BE2C (cell line): ENCODE measurements at regions not wholly inside any gene's neighbourhood (a gene's known extent, or its start where the extent isn't known, plus 50 kb on each side); places are given as distances from the start of the nearest gene placed in this dataset.
"Not testable (repeated sequence)": the region's sequence is repeated elsewhere in the genome, so short reads cannot be mapped to it uniquely, and the experiment has no call there.

Source experiments
- DNase-seq: peaks from one replicate; pipeline ENCODE4 v3.0.0-alpha.2; 2020
- H3K27me3 ChIP-seq: fragments of 250-450 bp; sonication (Bioruptor Pico); 2 replicates; pipeline ENCODE4 v1.5.1; 2020; ENCODE audit warnings: mild to moderate bottlenecking
- H3K36me3 ChIP-seq: fragments of 250-450 bp; sonication (Bioruptor Pico); 2 replicates; pipeline ENCODE4 v1.5.1; 2020; ENCODE audit warnings: mild to moderate bottlenecking
- H3K4me1 ChIP-seq: fragments of 250-450 bp; sonication (Bioruptor Pico); 2 replicates; pipeline ENCODE4 v1.5.1; 2020
- H3K4me3 ChIP-seq: 2 replicates; pipeline ENCODE4 v1.5.1; 2011; ENCODE audit warnings: low read depth, low read length
- H3K9me3 ChIP-seq: fragments of 250-450 bp; sonication (Bioruptor Pico); 2 replicates; pipeline ENCODE4 v1.5.1; 2020
- TF ChIP-seq, protein P1 (sequence below): IDR thresholded peaks from 2 replicates; pipeline ENCODE4 v1.5.1; 2012; ENCODE audit warnings: mild to moderate bottlenecking, low read depth, low read length

DNA sequence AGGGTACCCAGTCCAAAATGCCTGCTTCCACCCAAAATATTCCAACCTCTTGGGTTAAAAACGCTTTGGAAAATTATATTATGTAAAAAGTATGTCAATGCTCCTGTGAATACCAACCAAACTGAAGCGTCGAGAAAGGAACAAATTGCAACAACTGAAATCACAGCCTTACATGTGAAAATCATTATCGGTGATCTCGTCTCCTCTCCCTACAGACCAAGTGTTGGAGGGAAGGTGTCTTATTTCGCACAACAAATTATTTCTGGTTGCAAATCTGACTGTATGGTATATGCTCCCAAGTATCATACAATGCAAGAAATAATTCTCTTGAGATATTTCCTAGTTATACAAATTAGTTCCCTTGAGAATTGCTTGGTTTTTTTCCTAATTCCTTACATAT is 89.3 kb upstream of the CDYL2 start:
- no peak for DNase-seq
- Histone ChIP-seq H3K4me1 (no peaks in the 10 kb centered on the region), H3K36me3 (no peaks in the 10 kb centered on the region), H3K27me3 (no peaks in the 10 kb centered on the region), H3K4me3 (no peak overlapping the region), H3K9me3 (no peaks in the 10 kb centered on the region)
- TF ChIP-seq, protein P1, sequence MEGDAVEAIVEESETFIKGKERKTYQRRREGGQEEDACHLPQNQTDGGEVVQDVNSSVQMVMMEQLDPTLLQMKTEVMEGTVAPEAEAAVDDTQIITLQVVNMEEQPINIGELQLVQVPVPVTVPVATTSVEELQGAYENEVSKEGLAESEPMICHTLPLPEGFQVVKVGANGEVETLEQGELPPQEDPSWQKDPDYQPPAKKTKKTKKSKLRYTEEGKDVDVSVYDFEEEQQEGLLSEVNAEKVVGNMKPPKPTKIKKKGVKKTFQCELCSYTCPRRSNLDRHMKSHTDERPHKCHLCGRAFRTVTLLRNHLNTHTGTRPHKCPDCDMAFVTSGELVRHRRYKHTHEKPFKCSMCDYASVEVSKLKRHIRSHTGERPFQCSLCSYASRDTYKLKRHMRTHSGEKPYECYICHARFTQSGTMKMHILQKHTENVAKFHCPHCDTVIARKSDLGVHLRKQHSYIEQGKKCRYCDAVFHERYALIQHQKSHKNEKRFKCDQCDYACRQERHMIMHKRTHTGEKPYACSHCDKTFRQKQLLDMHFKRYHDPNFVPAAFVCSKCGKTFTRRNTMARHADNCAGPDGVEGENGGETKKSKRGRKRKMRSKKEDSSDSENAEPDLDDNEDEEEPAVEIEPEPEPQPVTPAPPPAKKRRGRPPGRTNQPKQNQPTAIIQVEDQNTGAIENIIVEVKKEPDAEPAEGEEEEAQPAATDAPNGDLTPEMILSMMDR, result no peak

DNA sequence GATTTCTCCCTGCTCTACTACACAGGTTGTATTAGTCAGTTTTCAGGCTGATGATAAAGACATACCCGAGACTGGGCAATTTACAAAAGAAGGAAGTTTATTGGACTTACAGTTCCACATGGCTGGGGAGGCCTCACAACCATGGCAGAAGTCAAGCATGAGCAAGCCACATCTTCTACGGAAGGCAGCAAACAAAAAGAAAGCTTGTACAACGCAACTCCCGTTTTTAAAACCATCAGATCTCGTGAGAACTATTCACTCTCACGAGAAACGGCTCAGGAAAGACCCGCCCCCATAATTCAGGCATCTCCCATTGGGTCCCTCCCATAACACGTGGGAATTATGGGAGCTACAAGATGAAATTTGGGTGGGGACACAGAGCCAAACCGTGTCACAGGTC is 88.0 kb upstream of the CDYL2 start:
- not testable (repeated sequence) for H3K4me1 ChIP-seq, H3K9me3 ChIP-seq, DNase-seq, H3K27me3 ChIP-seq, H3K36me3 ChIP-seq, H3K4me3 ChIP-seq

DNA sequence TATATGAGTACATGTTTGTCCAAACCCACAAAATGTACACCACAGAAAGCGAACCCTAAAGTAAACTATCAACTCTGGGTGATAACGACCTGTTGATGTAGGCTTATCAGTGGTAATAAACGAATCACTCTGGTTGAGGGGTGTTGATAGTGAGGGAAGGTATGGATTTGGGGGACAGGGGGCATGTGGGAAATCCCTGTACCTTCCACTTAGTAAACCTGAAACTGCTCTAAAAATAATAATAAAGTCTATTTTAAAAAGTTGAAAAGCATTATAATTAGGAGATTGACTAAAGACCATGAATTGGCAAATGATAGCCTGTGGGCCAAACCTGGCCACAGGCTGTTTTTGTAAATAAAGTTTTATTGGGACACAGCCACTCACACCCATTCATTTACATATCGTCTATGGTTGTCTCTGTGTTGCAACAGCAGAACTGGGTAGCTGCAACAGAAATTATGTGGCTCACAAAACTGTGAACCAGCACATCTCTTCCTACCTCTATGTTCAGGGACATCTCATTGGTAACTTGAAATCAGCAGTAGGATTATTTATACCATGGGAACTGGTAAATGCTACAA is 85.5 kb upstream of the CDYL2 start:
- Histone ChIP-seq H3K9me3 (no peaks in the 10 kb centered on the region), H3K27me3 (no peaks in the 10 kb centered on the region), H3K4me1 (no peaks in the 10 kb centered on the region), H3K36me3 (no peaks in the 10 kb centered on the region), H3K4me3 (no peak overlapping the region)
- no peak for DNase-seq
- TF ChIP-seq, protein P1, result no peak

DNA sequence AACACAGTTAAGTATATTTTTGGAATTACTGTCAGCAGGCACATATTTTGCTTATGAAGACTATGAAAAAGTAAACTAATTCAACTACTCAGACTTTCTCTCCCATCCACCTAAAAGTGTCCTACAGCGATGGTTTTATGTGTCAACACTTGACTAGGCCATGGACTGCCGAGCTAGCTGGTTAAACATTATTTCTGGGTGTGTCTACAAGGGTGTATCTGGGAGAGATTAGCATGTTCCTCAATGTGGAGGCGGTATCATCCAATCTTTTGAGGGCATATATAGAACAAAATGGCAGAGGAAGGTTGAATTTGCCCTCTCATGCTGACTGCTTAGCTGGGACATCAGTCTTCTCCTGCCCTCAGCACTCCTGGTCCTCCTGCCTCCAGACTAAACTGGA is 82.7 kb upstream of the CDYL2 start:
- no peaks in the 10 kb centered on the region for H3K4me1 ChIP-seq
- H3K36me3 ChIP-seq, result no peaks in the 10 kb centered on the region
- no peak overlapping the region for H3K4me3 ChIP-seq
- no peaks in the 10 kb centered on the region for H3K9me3 ChIP-seq
- DNase-seq, result no peak
- no peaks in the 10 kb centered on the region for H3K27me3 ChIP-seq
- TF ChIP-seq, protein P1, result no peak

DNA sequence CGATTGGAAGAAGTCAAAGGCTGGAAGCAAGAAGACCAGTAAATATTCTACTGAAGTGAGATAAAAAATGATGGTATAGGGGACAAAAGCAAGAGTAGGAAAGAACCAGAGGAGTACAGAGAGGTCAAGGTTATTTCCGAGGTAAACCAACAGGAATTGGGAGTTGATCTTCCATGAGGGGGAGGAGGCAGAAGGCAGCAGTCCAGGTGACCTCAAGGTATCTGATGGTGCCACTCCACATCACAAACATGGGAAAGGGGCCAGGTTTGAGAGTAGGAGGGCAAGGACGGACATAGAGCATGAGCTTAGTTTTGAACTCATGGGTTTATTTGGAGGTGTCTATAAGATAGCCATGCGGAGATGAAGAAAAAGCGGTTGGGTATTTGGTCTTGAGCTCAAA is 79.4 kb upstream of the CDYL2 start:
- H3K36me3 ChIP-seq, result no peaks in the 10 kb centered on the region
- no peak for DNase-seq
- TF ChIP-seq, protein P1, result no peak
- H3K9me3 ChIP-seq, result no peaks in the 10 kb centered on the region
- H3K27me3 ChIP-seq, result no peaks in the 10 kb centered on the region
- H3K4me3 ChIP-seq, result no peak overlapping the region
- H3K4me1 ChIP-seq, result no peaks in the 10 kb centered on the region

DNA sequence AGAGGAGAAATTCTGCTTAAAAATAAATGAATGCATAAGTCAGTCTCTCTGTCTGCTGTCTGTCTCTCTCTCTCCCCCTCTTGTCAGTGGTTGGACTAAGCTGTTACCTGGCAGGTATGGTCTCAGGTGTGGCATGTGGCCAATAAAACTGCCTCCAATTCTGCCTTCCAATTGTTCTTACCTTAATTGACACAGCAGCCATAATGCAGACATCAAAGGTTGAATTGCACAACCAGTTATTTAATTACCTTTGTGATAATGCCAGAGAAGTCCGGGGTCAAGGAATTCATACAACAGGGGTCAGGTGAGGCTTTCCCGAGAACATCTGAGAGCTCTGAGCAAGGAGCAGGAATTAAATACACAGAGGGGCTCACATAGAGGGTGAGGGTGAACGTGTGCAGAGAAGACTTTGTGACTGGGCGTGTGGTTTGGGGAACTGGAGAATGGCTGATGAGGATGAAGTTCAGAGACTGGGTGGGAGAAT is 78.8 kb upstream of the CDYL2 start:
- TF ChIP-seq, protein P1, result no peak
- Histone ChIP-seq H3K36me3 (no peaks in the 10 kb centered on the region), H3K9me3 (no peaks in the 10 kb centered on the region), H3K4me1 (no peaks in the 10 kb centered on the region), H3K4me3 (no peak overlapping the region), H3K27me3 (no peaks in the 10 kb centered on the region)
- DNase-seq, result no peak

DNA sequence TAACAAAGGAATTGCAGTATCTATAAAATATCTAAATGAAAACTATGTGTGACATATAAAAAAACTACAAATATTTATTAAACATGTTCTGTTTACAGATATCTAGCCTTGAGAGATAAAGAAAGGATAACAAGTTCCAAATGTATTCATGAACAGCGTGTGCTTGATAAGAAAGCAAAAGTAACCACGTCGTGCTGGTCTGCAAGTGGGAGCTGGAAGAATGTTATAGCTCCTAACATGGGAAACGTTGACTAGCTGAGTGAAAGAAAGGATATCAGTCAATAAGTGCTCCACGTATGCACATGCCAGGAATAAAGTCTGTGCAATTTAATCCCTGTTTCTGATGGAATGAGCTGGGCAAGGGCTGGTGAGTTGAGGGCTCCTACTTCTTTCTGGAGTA is 71.2 kb upstream of the CDYL2 start:
- no peaks in the 10 kb centered on the region for H3K4me1 ChIP-seq
- TF ChIP-seq, protein P1, result no peak
- no peak for DNase-seq
- H3K4me3 ChIP-seq, result no peak overlapping the region
- H3K27me3 ChIP-seq, result no peaks in the 10 kb centered on the region
- no peaks in the 10 kb centered on the region for H3K36me3 ChIP-seq
- H3K9me3 ChIP-seq, result no peaks in the 10 kb centered on the region
